GM19238 (cell line): ENCODE measurements at regions not wholly inside any gene's neighbourhood (a gene's known extent, or its start where the extent isn't known, plus 50 kb on each side); places are given as distances from the start of the nearest gene placed in this dataset.
"Not testable (repeated sequence)": the region's sequence is repeated elsewhere in the genome, so short reads cannot be mapped to it uniquely, and the experiment has no call there.

Experiments
- DNase-seq: peaks from one replicate; pipeline ENCODE4 v3.0.0; 2011; ENCODE audit warnings: low spot score; ENCODE audit not compliant: insufficient read length

- peak; percentile 19 for DNase-seq
Measured at GRCh38 chr18:8912348-8913326, 189.9 kb upstream of the NDUFV2 start.

GRCh38 chr18:8913606-8914403 is 188.7 kb upstream of the NDUFV2 start:
- not testable (repeated sequence) for DNase-seq

- not testable (repeated sequence) for DNase-seq
Measured at GRCh38 chr18:8914404-8915264, 187.9 kb upstream of the NDUFV2 start.

GRCh38 chr18:8920856-8921787 is 181.4 kb upstream of the NDUFV2 start:
- DNase-seq = not testable (repeated sequence)

GRCh38 chr18:8926464-8926863 is 176.0 kb upstream of the NDUFV2 start:
- no peak for DNase-seq

GRCh38 chr18:8928044-8928443 is 174.5 kb upstream of the NDUFV2 start:
- no peak for DNase-seq

GRCh38 chr18:8928847-8929780 is 173.4 kb upstream of the NDUFV2 start:
- DNase-seq = no peak

- no peak for DNase-seq
Measured at GRCh38 chr18:8930990-8931616, 171.4 kb upstream of the NDUFV2 start.

GRCh38 chr18:8932866-8933265 is 169.6 kb upstream of the NDUFV2 start:
- no peak for DNase-seq

GRCh38 chr18:8933714-8934284 is 168.7 kb upstream of the NDUFV2 start:
- no peak for DNase-seq

- not testable (repeated sequence) for DNase-seq
Measured at GRCh38 chr18:8935346-8935745, 167.2 kb upstream of the NDUFV2 start.

- DNase-seq = no peak
Measured at GRCh38 chr18:8936619-8937018, 165.9 kb upstream of the NDUFV2 start.

- DNase-seq = no peak
Measured at GRCh38 chr18:8937160-8938094, 165.1 kb upstream of the NDUFV2 start.

GRCh38 chr18:8938817-8939216 is 163.7 kb upstream of the NDUFV2 start:
- DNase-seq = no peak

- no peak for DNase-seq
Measured at GRCh38 chr18:8942021-8942908, 160.2 kb upstream of the NDUFV2 start.

GRCh38 chr18:8942909-8943545 is 159.5 kb upstream of the NDUFV2 start:
- no peak for DNase-seq
